Neutrophil (primary cell): ENCODE measurements at regions not wholly inside any gene's neighbourhood (a gene's known extent, or its start where the extent isn't known, plus 50 kb on each side); places are given as distances from the start of the nearest gene placed in this dataset.

Experiments
- H3K27ac ChIP-seq: fragments of 200-600 bp; sonication (generic); 2 replicates; pipeline ENCODE4 v1.5.1; 2016; ENCODE audit warnings: mild to moderate bottlenecking, moderate library complexity
- H3K27me3 ChIP-seq: fragments of 200-600 bp; sonication (generic); 2 replicates; pipeline ENCODE4 v1.6.0; 2016; ENCODE audit warnings: mild to moderate bottlenecking
- H3K36me3 ChIP-seq: fragments of 200-600 bp; sonication (generic); 2 replicates; pipeline ENCODE4 v1.5.1; 2017
- H3K4me1 ChIP-seq, 2 experiments: fragments of 200-600 bp in 1 of 2; sonication (generic) in 1 of 2; 1 replicate in 1 of 2; 2 replicates in 1 of 2; pipeline versions ENCODE4 v1.5.1 to v1.6.1; 2013 to 2016; ENCODE audit warnings: low read depth in 1 of 2, low read length in 1 of 2, mild to moderate bottlenecking in 1 of 2, moderate library complexity in 1 of 2; ENCODE audit not compliant: control insufficient read depth in 1 of 2, insufficient read depth in 1 of 2
- H3K4me3 ChIP-seq, 2 experiments: fragments of 200-600 bp in 1 of 2; sonication (generic) in 1 of 2; 1 replicate in 1 of 2; 2 replicates in 1 of 2; pipeline ENCODE4 v1.5.1; 2013 to 2016; ENCODE audit warnings: low read depth in 1 of 2, low read length in 1 of 2, mild to moderate bottlenecking in 1 of 2, moderate library complexity in 1 of 2
- H3K9me3 ChIP-seq: fragments of 200-600 bp; sonication (generic); 2 replicates; pipeline ENCODE4 v1.5.1; 2016
- CTCF ChIP-seq: fragments of 200-600 bp; sonication (generic); IDR thresholded peaks from 2 replicates; pipeline ENCODE4 v1.5.1; 2016; ENCODE audit warnings: antibody characterized with exemption

- Histone ChIP-seq H3K27me3 (no peaks in the 10 kb centered on the region), H3K27ac (no peak overlapping the region), H3K36me3 (no peaks in the 10 kb centered on the region), H3K4me1 (no peaks in the 10 kb centered on the region), H3K9me3 (no peaks in the 10 kb centered on the region), H3K4me3 (no peak overlapping the region)
- no peak for TF ChIP-seq CTCF
Measured at GRCh38 chr18:40904295-40904694, 1050.7 kb upstream of the PIK3C3 start.

GRCh38 chr18:40902436-40902835 is 1052.6 kb upstream of the PIK3C3 start:
- no peaks in the 10 kb centered on the region for H3K4me1 ChIP-seq
- H3K27me3 ChIP-seq = no peaks in the 10 kb centered on the region
- no peaks in the 10 kb centered on the region for H3K9me3 ChIP-seq
- H3K4me3 ChIP-seq = no peak overlapping the region
- TF ChIP-seq CTCF = no peak
- no peaks in the 10 kb centered on the region for H3K36me3 ChIP-seq
- H3K27ac ChIP-seq = no peak overlapping the region

- Histone ChIP-seq H3K27ac (no peak overlapping the region), H3K4me1 (no peaks in the 10 kb centered on the region), H3K4me3 (no peak overlapping the region), H3K36me3 (no peaks in the 10 kb centered on the region), H3K27me3 (no peaks in the 10 kb centered on the region), H3K9me3 (no peaks in the 10 kb centered on the region)
- TF ChIP-seq CTCF = no peak
Measured at GRCh38 chr18:40897884-40898283, 1057.2 kb upstream of the PIK3C3 start.

- no peaks in the 10 kb centered on the region for H3K4me1 ChIP-seq
- TF ChIP-seq CTCF = no peak
- no peaks in the 10 kb centered on the region for H3K9me3 ChIP-seq
- no peak overlapping the region for H3K27ac ChIP-seq
- H3K4me3 ChIP-seq = no peak overlapping the region
- no peaks in the 10 kb centered on the region for H3K27me3 ChIP-seq
- no peaks in the 10 kb centered on the region for H3K36me3 ChIP-seq
Measured at GRCh38 chr18:40883271-40883670, 1071.8 kb upstream of the PIK3C3 start.

GRCh38 chr18:40882468-40882867 is 1072.6 kb upstream of the PIK3C3 start:
- H3K9me3 ChIP-seq = no peaks in the 10 kb centered on the region
- no peaks in the 10 kb centered on the region for H3K4me1 ChIP-seq
- TF ChIP-seq CTCF = no peak
- H3K27me3 ChIP-seq = no peaks in the 10 kb centered on the region
- no peaks in the 10 kb centered on the region for H3K36me3 ChIP-seq
- no peak overlapping the region for H3K27ac ChIP-seq
- no peak overlapping the region for H3K4me3 ChIP-seq

- H3K4me3 ChIP-seq = no peak overlapping the region
- H3K36me3 ChIP-seq = no peaks in the 10 kb centered on the region
- H3K27me3 ChIP-seq = no peaks in the 10 kb centered on the region
- H3K4me1 ChIP-seq = no peaks in the 10 kb centered on the region
- no peaks in the 10 kb centered on the region for H3K9me3 ChIP-seq
- no peak overlapping the region for H3K27ac ChIP-seq
- TF ChIP-seq CTCF = no peak
Measured at GRCh38 chr18:40878371-40878770, 1076.7 kb upstream of the PIK3C3 start.
